Endodermal cell (in vitro differentiated cells): ENCODE measurements at regions not wholly inside any gene's neighbourhood (a gene's known extent, or its start where the extent isn't known, plus 50 kb on each side); places are given as distances from the start of the nearest gene placed in this dataset.
A peak's percentile ranks its signal among the peaks of the same experiment; 100 is the strongest.

Source experiments
- DNase-seq: peaks from one replicate; pipeline ENCODE4 v3.0.0-alpha.2; 2017
- H3K27ac ChIP-seq: 2 replicates; pipeline ENCODE4 v1.5.1; 2013; ENCODE audit warnings: mild to moderate bottlenecking, low read depth, low read length, moderate library complexity
- H3K27me3 ChIP-seq: 2 replicates; pipeline ENCODE4 v1.6.1; 2013; ENCODE audit warnings: mild to moderate bottlenecking, low read length, moderate library complexity; ENCODE audit not compliant: insufficient read depth, control insufficient read depth, poor library complexity, severe bottlenecking
- H3K36me3 ChIP-seq: 2 replicates; pipeline ENCODE4 v1.7.0; 2013; ENCODE audit warnings: mild to moderate bottlenecking, low read length, moderate library complexity; ENCODE audit not compliant: control insufficient read depth, insufficient read depth
- H3K4me1 ChIP-seq: one replicate; pipeline ENCODE4 v1.7.0; 2013; ENCODE audit warnings: low read length; ENCODE audit not compliant: control insufficient read depth, insufficient read depth
- H3K4me3 ChIP-seq: 2 replicates; pipeline ENCODE4 v1.5.1; 2013; ENCODE audit warnings: mild to moderate bottlenecking, low read length, moderate library complexity
- H3K9ac ChIP-seq: 2 replicates; pipeline ENCODE4 v1.6.1; 2013; ENCODE audit warnings: mild to moderate bottlenecking, low read length, moderate library complexity; ENCODE audit not compliant: poor library complexity, severe bottlenecking; ENCODE audit errors: extremely low read depth
- H3K9me3 ChIP-seq: 2 replicates; pipeline ENCODE4 v1.6.1; 2013; ENCODE audit warnings: mild to moderate bottlenecking, low read length, moderate library complexity; ENCODE audit not compliant: control insufficient read depth
- H3K27ac Mint-ChIP-seq: 2 replicates; pipeline ENCODE4 v1.8.0; 2020; ENCODE audit warnings: mixed read lengths
- H3K27me3 Mint-ChIP-seq: 2 replicates; pipeline ENCODE4 v1.8.0; 2021; ENCODE audit warnings: mild to moderate bottlenecking, mixed read lengths; ENCODE audit not compliant: insufficient read depth
- H3K36me3 Mint-ChIP-seq: 2 replicates; pipeline ENCODE4 v1.8.0; 2020; ENCODE audit warnings: low read depth, mixed read lengths
- H3K4me1 Mint-ChIP-seq: 2 replicates; pipeline ENCODE4 v1.8.0; 2020; ENCODE audit warnings: mixed read lengths
- H3K4me3 Mint-ChIP-seq: 2 replicates; pipeline ENCODE4 v1.8.0; 2020; ENCODE audit warnings: mild to moderate bottlenecking, moderate library complexity, mixed read lengths
- H3K9me3 Mint-ChIP-seq: 2 replicates; pipeline ENCODE4 v1.8.0; 2020; ENCODE audit warnings: mild to moderate bottlenecking, mixed read lengths
- WGBS, 2 experiments: methylation state at CpG; one replicate each; pipeline versions ENCODE4 v1.1.5 to v1.1.7; 2013; ENCODE audit warnings: missing lambda C conversion rate in 2 of 2, mixed read lengths in 1 of 2; ENCODE audit not compliant: insufficient coverage in 1 of 2, insufficient read length in 1 of 2; 5-methylcytosine and 5-hydroxymethylcytosine counted together
- TF ChIP-seq, protein P1 (sequence below): fragments of 200-600 bp; sonication (generic); conservative IDR thresholded peaks from 2 replicates; pipeline ENCODE4 v1.5.0; 2021; ENCODE audit warnings: antibody characterized with exemption, mild to moderate bottlenecking

DNA sequence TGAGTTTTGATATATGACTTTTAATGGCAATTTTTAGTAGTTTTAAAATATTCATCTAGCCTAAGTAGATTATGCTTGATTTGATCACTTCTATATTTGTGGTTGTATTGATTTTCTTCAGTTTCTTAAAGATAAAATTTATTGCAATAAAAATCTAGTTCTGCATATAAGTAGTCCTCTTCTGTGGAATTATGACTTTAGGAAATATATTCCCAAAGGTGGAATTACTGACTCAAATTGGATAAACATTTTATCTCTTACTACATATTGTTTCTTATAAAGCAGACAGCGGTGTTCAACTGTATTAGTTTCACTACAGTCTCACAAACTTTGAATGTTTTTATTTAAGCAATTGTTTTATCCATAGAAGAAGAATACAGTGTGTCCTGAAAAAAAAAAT, 883.0 kb upstream of the SEMA6A start:
- TF ChIP-seq, protein P1, sequence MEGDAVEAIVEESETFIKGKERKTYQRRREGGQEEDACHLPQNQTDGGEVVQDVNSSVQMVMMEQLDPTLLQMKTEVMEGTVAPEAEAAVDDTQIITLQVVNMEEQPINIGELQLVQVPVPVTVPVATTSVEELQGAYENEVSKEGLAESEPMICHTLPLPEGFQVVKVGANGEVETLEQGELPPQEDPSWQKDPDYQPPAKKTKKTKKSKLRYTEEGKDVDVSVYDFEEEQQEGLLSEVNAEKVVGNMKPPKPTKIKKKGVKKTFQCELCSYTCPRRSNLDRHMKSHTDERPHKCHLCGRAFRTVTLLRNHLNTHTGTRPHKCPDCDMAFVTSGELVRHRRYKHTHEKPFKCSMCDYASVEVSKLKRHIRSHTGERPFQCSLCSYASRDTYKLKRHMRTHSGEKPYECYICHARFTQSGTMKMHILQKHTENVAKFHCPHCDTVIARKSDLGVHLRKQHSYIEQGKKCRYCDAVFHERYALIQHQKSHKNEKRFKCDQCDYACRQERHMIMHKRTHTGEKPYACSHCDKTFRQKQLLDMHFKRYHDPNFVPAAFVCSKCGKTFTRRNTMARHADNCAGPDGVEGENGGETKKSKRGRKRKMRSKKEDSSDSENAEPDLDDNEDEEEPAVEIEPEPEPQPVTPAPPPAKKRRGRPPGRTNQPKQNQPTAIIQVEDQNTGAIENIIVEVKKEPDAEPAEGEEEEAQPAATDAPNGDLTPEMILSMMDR: no peak
- no peak overlapping the region for H3K27ac ChIP-seq
- Mint-ChIP-seq H3K4me3 (no peak overlapping the region), H3K9me3 (no peaks in the 10 kb centered on the region), H3K36me3 (no peaks in the 10 kb centered on the region), H3K4me1 (peaks cover 2% of the 10 kb centered on the region), H3K27ac (no peak overlapping the region), H3K27me3 (no peaks in the 10 kb centered on the region)
- H3K27me3 ChIP-seq: no peaks in the 10 kb centered on the region
- no peaks in the 10 kb centered on the region for H3K4me1 ChIP-seq
- no peak overlapping the region for H3K9ac ChIP-seq
- H3K36me3 ChIP-seq: no peaks in the 10 kb centered on the region
- no peaks in the 10 kb centered on the region for H3K9me3 ChIP-seq
- no peak for DNase-seq
- WGBS, 2 experiments: 100% methylated on average over 1 of the region's 1 CpG; no CpG with 5 or more reads in 1 of the 2 experiments
- no peak overlapping the region for H3K4me3 ChIP-seq

DNA sequence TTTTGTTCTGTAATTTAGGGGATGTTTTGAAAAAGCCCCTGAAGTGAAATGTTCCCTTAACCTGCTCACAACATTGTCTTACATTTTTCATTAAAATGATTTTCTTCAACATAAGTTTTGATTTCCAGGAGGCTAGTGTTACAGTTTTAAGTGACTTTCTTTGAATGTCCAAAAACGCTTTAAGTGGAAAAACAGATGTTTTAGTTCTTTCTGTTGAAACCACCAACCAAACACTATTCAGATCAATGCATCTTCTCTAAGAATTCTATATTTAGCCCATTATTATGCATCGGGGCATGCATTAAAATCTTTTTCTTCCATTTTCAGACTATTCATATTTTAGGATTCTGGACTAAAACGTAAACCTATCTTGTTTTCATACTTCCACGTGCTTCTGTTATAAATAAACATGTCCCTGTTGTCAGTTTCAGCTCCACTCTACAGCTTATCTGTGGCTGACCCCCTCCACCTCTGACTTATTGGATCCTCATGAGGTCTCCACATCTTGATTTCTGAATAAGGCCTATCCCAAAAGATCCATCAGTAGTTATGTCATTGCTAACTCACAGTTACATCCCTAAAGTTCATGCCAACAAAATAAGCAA, 882.3 kb upstream of the SEMA6A start:
- H3K27ac ChIP-seq: no peak overlapping the region
- peaks cover 2% of the 10 kb centered on the region for H3K4me1 Mint-ChIP-seq
- DNase-seq: no peak
- H3K27me3 ChIP-seq: no peaks in the 10 kb centered on the region
- H3K9me3 ChIP-seq: no peaks in the 10 kb centered on the region
- H3K4me1 ChIP-seq: no peaks in the 10 kb centered on the region
- no peaks in the 10 kb centered on the region for H3K36me3 ChIP-seq
- H3K9me3 Mint-ChIP-seq: no peaks in the 10 kb centered on the region
- H3K9ac ChIP-seq: no peak overlapping the region
- H3K4me3 ChIP-seq: no peak overlapping the region
- TF ChIP-seq, protein P1: no peak
- no peak overlapping the region for H3K4me3 Mint-ChIP-seq
- WGBS, 2 experiments: 86 to 92% methylated on average over 3 to 4 of the region's 4 CpGs
- H3K27ac Mint-ChIP-seq: no peak overlapping the region
- H3K36me3 Mint-ChIP-seq: no peaks in the 10 kb centered on the region
- no peaks in the 10 kb centered on the region for H3K27me3 Mint-ChIP-seq

DNA sequence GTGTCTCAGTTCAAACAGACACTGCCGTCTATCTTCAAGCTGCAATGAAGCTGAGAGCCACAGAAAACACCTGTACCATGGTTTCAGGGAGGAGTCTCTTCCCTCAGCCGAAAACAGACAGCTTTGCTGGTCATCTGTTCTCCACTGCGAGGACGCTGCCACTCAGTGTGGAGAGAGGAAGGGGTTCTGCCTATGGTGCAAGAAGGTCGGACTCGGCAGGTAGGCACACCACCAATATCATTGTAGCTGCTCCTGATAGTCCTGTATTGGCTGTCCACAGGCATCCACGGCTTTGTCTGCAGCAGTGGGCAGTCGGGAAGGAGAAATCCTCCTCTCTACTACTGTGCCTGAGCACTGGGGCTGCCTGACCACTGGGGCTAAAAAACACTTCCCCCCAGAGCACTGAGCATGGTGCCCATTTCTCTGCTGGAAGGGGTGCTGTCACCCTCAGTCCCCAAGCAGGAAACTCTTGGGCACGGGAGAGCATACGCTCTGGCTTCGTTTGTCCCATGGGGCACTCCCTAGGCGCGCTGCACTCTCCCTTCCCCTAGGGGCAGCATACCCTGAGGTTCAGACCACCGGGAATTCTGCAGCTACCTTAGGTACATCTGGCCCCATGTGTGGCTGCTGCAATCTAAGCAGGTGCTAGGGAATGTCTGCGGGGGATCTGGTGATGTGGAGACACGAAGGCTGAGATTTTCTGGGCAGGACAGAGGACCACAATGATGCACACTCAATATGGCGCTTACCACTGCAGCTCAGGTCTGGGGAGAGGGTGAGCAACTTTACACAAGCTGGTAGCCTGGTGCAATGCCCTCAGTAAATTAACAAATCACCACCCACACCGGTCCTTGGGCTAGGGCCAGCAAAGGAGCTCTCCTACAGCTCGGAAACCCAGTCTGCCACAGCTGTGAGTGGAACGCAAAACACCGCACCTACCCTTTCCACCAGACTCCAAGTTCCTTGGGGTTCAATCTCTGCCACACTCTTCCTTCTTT, 880.9 kb upstream of the SEMA6A start:
- Histone ChIP-seq H3K27ac (no peak overlapping the region), H3K27me3 (no peaks in the 10 kb centered on the region), H3K36me3 (no peaks in the 10 kb centered on the region), H3K9me3 (no peaks in the 10 kb centered on the region), H3K4me1 (no peaks in the 10 kb centered on the region), H3K9ac (no peak overlapping the region), H3K4me3 (no peak overlapping the region)
- TF ChIP-seq, protein P1: peak; percentile 85
- WGBS, 2 experiments: 91 to 93% methylated on average over 10 to 21 of the region's 21 CpGs
- H3K9me3 Mint-ChIP-seq: no peaks in the 10 kb centered on the region
- no peaks in the 10 kb centered on the region for H3K27me3 Mint-ChIP-seq
- H3K27ac Mint-ChIP-seq: peak overlapping the region; percentile 72
- peak overlapping the region; percentile 85 for H3K4me3 Mint-ChIP-seq
- no peaks in the 10 kb centered on the region for H3K36me3 Mint-ChIP-seq
- peak; percentile 89 for DNase-seq
- peaks cover 2% of the 10 kb centered on the region for H3K4me1 Mint-ChIP-seq
